Cardiac fibroblast (primary cell): ENCODE measurements at regions not wholly inside any gene's neighbourhood (a gene's known extent, or its start where the extent isn't known, plus 50 kb on each side); places are given as distances from the start of the nearest gene placed in this dataset.

Experiments
- DNase-seq, 2 donors: peaks; one replicate each; pipeline versions ENCODE4 v3.0.0 to v3.0.0-alpha.2; 2010; ENCODE audit warnings: low read depth in 2 of 2
- H3K4me3 ChIP-seq, 2 donors: replicated peaks in 1 of 2; 1 replicate in 1 of 2; 2 replicates in 1 of 2; pipeline ENCODE4 v1.5.1; 2011; ENCODE audit warnings: low read depth in 2 of 2, low read length in 2 of 2, mild to moderate bottlenecking in 2 of 2, moderate library complexity in 1 of 2
- CTCF ChIP-seq: IDR thresholded peaks from one replicate; pipeline ENCODE4 v1.5.1; 2011; ENCODE audit warnings: low read depth, mild to moderate bottlenecking, low read length, inconsistent platforms

GRCh38 chr6:43950731-43951062, 176.6 kb downstream of the MRPL14 start:
- DNase-seq: no peak
- no peak overlapping the region for H3K4me3 ChIP-seq
- TF ChIP-seq CTCF: no peak

- no peak for TF ChIP-seq CTCF
- H3K4me3 ChIP-seq: no peak overlapping the region
- no peak for DNase-seq
These were observed 177.1 kb downstream of the MRPL14 start for GRCh38 chr6:43950051-43950605.

GRCh38 chr6:43949551-43949991, 177.7 kb downstream of the MRPL14 start:
- no peak for DNase-seq
- H3K4me3 ChIP-seq: no peak overlapping the region
- no peak for TF ChIP-seq CTCF

- peak in 1 of 2 donors; percentile 52 for DNase-seq
- no peak overlapping the region for H3K4me3 ChIP-seq
- no peak for TF ChIP-seq CTCF
These were observed 178.4 kb downstream of the MRPL14 start for GRCh38 chr6:43948527-43949485.

- no peak for TF ChIP-seq CTCF
- DNase-seq: no peak
- H3K4me3 ChIP-seq: no peak overlapping the region
These were observed 177.8 kb downstream of the VEGFA start for GRCh38 chr6:43947860-43948259.

GRCh38 chr6:43946641-43947363, 176.8 kb downstream of the VEGFA start:
- DNase-seq: no peak
- no peak overlapping the region for H3K4me3 ChIP-seq
- no peak for TF ChIP-seq CTCF
